Adrenal gland (tissue), 9 donors: ENCODE measurements at regions not wholly inside any gene's neighbourhood (a gene's known extent, or its start where the extent isn't known, plus 50 kb on each side); places are given as distances from the start of the nearest gene placed in this dataset.

Source experiments
- DNase-seq, 7 donors: peaks; one replicate each; pipeline ENCODE4 v3.0.0-alpha.2; 2019 to 2020
- H3K27ac ChIP-seq, 5 donors: fragments of 200-600 bp; sonication (generic) in 4 of 5; 1 replicate in 3 of 5; 2 replicates in 2 of 5; pipeline versions ENCODE4 v1.5.1 to v1.8.0; 2016 to 2020; ENCODE audit warnings: mild to moderate bottlenecking in 1 of 5
- H3K27me3 ChIP-seq: fragments of 200-600 bp; 2 replicates; pipeline ENCODE4 v1.8.0; 2021
- H3K36me3 ChIP-seq, 2 donors: fragments of 200-600 bp; replicated peaks in 1 of 2; 1 replicate in 1 of 2; 2 replicates in 1 of 2; pipeline versions ENCODE4 v1.5.1 to v1.8.0; 2018 to 2022
- H3K4me1 ChIP-seq, 2 donors: fragments of 200-600 bp; replicated peaks in 1 of 2; 1 replicate in 1 of 2; 2 replicates in 1 of 2; pipeline versions ENCODE4 v1.5.1 to v1.8.0; 2018 to 2021
- H3K4me3 ChIP-seq, 4 donors: fragments of 200-600 bp; sonication (generic) in 3 of 4; one replicate each; pipeline ENCODE4 v1.5.1; 2016 to 2018
- H3K9me3 ChIP-seq, 3 donors: fragments of 200-600 bp; sonication (generic) in 1 of 3; replicated peaks in 1 of 3; 1 replicate in 2 of 3; 2 replicates in 1 of 3; pipeline versions ENCODE4 v1.5.1 to v1.8.0; 2016 to 2021
- POLR2A ChIP-seq, 2 donors: fragments of 450-650 bp; IDR thresholded peaks; one replicate each; pipeline ENCODE4 v1.6.1; 2017; ENCODE audit warnings: antibody characterized with exemption in 2 of 2, mild to moderate bottlenecking in 2 of 2, moderate library complexity in 1 of 2
- WGBS, 4 donors: extraction: QIAGEN DNeasy Blood & Tissue Kit in 2 of 4; methylation state at CpG; one replicate each; pipeline versions ENCODE4 v1.1.5 to v1.1.7; 2013 to 2017; 5-methylcytosine and 5-hydroxymethylcytosine counted together
- intact Hi-C, 2 donors: fragments of 100-400 bp; cut with DNase I; formaldehyde crosslinking; loops; one replicate each; pipeline versions ENCODE4 v1.14.1 to v1.15.0; 2022 to 2023
- TF ChIP-seq, protein P1 (sequence below), 6 experiments: fragments of 450-650 bp in 4 of 6; fragments of 200-600 bp in 2 of 6; sonication (generic) in 1 of 6; IDR thresholded peaks; 1 replicate in 5 of 6; 2 replicates in 1 of 6; pipeline versions ENCODE4 v1.5.1 to v1.8.0; 2016 to 2021; ENCODE audit warnings: antibody characterized with exemption in 6 of 6, mild to moderate bottlenecking in 2 of 6, moderate library complexity in 1 of 6
- donor health status: healthy with polysubstance abuse.
- donor health status: Bipolar disorder and iron deficiency.
- donor health status: DM: yes; HTN: yes; CAD: no.
- donor health status: DM: no; HTN: no; CAD: no.
- donor health status: DM: no; HTN: no; CAD: no.

DNA sequence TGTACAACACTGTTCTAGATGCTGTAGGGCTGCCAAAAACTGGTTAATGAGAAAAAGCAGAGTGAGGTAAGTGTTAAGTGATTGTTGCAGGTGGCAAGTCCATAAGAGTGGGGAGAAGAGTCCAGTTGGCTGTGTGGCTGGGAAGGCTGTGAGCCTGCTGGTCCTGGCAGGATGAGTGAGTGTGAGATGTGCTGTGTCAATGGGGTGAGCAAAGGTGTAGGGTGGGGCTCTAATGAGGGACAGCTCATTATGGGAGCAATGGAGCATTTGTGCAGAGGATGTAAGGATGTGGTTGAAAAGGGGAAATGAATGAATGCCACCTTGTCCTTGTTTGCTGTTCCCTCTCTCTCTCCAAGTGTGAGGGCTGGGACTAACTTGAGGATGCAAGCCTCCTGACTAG is 145.3 kb upstream of the ROPN1 start:
- no peak for DNase-seq
- no peaks in the 10 kb centered on the region for H3K9me3 ChIP-seq
- H3K4me1 ChIP-seq: peaks cover 0 to 6% of the 10 kb centered on the region in 2 donors
- no peaks in the 10 kb centered on the region for H3K36me3 ChIP-seq
- H3K27ac ChIP-seq: no peak overlapping the region
- intact Hi-C loops: no loop called here
- no peak overlapping the region for H3K4me3 ChIP-seq
- H3K27me3 ChIP-seq: no peaks in the 10 kb centered on the region
- TF ChIP-seq, protein P1, sequence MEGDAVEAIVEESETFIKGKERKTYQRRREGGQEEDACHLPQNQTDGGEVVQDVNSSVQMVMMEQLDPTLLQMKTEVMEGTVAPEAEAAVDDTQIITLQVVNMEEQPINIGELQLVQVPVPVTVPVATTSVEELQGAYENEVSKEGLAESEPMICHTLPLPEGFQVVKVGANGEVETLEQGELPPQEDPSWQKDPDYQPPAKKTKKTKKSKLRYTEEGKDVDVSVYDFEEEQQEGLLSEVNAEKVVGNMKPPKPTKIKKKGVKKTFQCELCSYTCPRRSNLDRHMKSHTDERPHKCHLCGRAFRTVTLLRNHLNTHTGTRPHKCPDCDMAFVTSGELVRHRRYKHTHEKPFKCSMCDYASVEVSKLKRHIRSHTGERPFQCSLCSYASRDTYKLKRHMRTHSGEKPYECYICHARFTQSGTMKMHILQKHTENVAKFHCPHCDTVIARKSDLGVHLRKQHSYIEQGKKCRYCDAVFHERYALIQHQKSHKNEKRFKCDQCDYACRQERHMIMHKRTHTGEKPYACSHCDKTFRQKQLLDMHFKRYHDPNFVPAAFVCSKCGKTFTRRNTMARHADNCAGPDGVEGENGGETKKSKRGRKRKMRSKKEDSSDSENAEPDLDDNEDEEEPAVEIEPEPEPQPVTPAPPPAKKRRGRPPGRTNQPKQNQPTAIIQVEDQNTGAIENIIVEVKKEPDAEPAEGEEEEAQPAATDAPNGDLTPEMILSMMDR (IDR thresholded peaks at IDR 0.05): no peak
- no peak for TF ChIP-seq POLR2A (IDR thresholded peaks at IDR 0.05)

DNA sequence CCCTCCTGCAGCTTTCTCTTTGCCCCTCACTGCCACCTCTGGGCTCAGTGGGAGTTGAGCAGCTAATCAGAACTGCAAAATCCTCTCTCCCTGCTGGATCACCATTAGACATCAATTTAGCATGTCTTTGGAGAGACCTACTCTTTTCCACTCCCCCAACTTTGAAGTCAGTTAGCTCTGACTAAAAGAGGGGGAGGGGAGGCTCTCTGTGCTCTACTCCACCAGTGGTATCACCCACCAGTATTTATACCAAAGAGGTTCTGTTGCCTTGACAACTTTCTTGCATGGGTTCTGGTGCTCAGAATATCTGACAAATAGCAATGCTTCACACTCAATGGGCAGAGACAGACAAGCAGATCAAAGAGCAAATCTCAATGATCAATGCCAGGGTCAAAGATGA is 146.2 kb upstream of the ROPN1 start:
- Histone ChIP-seq H3K4me1 (no peaks in the 10 kb centered on the region), H3K27ac (no peak overlapping the region), H3K4me3 (no peak overlapping the region), H3K9me3 (no peaks in the 10 kb centered on the region), H3K36me3 (no peaks in the 10 kb centered on the region), H3K27me3 (no peaks in the 10 kb centered on the region)
- DNase-seq: no peak
- no peak for TF ChIP-seq POLR2A (IDR thresholded peaks at IDR 0.05)
- TF ChIP-seq, protein P1 (IDR thresholded peaks at IDR 0.05): no peak
- intact Hi-C loops: no loop called here

- no peak overlapping the region for H3K4me3 ChIP-seq
- no peaks in the 10 kb centered on the region for H3K36me3 ChIP-seq
- TF ChIP-seq, protein P1 (IDR thresholded peaks at IDR 0.05): no peak
- 72 to 84% (median 79%) methylated on average over 4 of the region's 4 CpGs for WGBS, 4 donors
- DNase-seq: no peak
- H3K27me3 ChIP-seq: no peaks in the 10 kb centered on the region
- intact Hi-C loops: no loop called here
- no peaks in the 10 kb centered on the region for H3K4me1 ChIP-seq
- H3K9me3 ChIP-seq: no peaks in the 10 kb centered on the region
- no peak overlapping the region for H3K27ac ChIP-seq
Observed at GRCh38 chr3:124140746-124141145, 148.8 kb upstream of the ROPN1 start.

- intact Hi-C loops: no loop called here
- H3K36me3 ChIP-seq: no peaks in the 10 kb centered on the region
- no peak for TF ChIP-seq POLR2A (IDR thresholded peaks at IDR 0.05)
- TF ChIP-seq, protein P1 (IDR thresholded peaks at IDR 0.05): no peak
- H3K27me3 ChIP-seq: no peaks in the 10 kb centered on the region
- no peak overlapping the region for H3K27ac ChIP-seq
- H3K9me3 ChIP-seq: no peaks in the 10 kb centered on the region
- H3K4me1 ChIP-seq: no peaks in the 10 kb centered on the region
- H3K4me3 ChIP-seq: no peak overlapping the region
- no peak for DNase-seq
- WGBS, 4 donors: 56 to 62% (median 59%) methylated on average over 5 of the region's 5 CpGs
Observed at GRCh38 chr3:124142389-124142970, 150.6 kb upstream of the ROPN1 start.
